HepG2 (cell line): ENCODE measurements at regions not wholly inside any gene's neighbourhood (a gene's known extent, or its start where the extent isn't known, plus 50 kb on each side); places are given as distances from the start of the nearest gene placed in this dataset.

Experiments used
- ZNF280B ChIP-seq: sonication (generic); formaldehyde crosslinking; IDR thresholded peaks from 2 replicates; pipeline ENCODE4 v1.5.0; 2020; ENCODE audit warnings: missing genetic modification reagents, mild to moderate bottlenecking, borderline replicate concordance
- ZNF761 ChIP-seq: sonication (generic); formaldehyde crosslinking; conservative IDR thresholded peaks from 2 replicates; pipeline ENCODE4 v1.4.0; 2020; ENCODE audit warnings: mild to moderate bottlenecking, missing genetic modification reagents

- no peak for TF ChIP-seq ZNF280B
- no peak for TF ChIP-seq ZNF761 (CRISPR knock-in tag)
These were observed 200.8 kb downstream of the PLK2 start for GRCh38 chr5:58258984-58259684.
